ENCODE measurements at regions not wholly inside any gene's neighbourhood (a gene's known extent, or its start where the extent isn't known, plus 50 kb on each side); places are given as distances from the start of the nearest gene placed in this dataset.
A peak's percentile ranks its signal among the peaks of the same experiment; 100 is the strongest.
"Not testable (repeated sequence)": the region's sequence is repeated elsewhere in the genome, so short reads cannot be mapped to it uniquely, and the experiment has no call there.

GRCh38 chr12:31815096-31815495 is 86.3 kb upstream of the AMN1 start:
- TF ChIP-seq, protein P1, sequence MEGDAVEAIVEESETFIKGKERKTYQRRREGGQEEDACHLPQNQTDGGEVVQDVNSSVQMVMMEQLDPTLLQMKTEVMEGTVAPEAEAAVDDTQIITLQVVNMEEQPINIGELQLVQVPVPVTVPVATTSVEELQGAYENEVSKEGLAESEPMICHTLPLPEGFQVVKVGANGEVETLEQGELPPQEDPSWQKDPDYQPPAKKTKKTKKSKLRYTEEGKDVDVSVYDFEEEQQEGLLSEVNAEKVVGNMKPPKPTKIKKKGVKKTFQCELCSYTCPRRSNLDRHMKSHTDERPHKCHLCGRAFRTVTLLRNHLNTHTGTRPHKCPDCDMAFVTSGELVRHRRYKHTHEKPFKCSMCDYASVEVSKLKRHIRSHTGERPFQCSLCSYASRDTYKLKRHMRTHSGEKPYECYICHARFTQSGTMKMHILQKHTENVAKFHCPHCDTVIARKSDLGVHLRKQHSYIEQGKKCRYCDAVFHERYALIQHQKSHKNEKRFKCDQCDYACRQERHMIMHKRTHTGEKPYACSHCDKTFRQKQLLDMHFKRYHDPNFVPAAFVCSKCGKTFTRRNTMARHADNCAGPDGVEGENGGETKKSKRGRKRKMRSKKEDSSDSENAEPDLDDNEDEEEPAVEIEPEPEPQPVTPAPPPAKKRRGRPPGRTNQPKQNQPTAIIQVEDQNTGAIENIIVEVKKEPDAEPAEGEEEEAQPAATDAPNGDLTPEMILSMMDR (IDR thresholded peaks at IDR 0.05; ENCODE audit: insufficient read depth, low read length, poor library complexity, severe bottlenecking) = no peak
- DNase-seq (ENCODE audit: extremely low read depth, insufficient read length) = no peak
- H3K36me3 ChIP-seq (ENCODE audit: control insufficient read depth, insufficient read depth, low read length) = no peaks in the 10 kb centered on the region
- no peaks in the 10 kb centered on the region for H3K27me3 ChIP-seq (replicated peaks; ENCODE audit: control insufficient read depth, insufficient read depth, low read length)
- no peak overlapping the region for H3K4me3 ChIP-seq (replicated peaks; ENCODE audit: low read depth, low read length)

DNA sequence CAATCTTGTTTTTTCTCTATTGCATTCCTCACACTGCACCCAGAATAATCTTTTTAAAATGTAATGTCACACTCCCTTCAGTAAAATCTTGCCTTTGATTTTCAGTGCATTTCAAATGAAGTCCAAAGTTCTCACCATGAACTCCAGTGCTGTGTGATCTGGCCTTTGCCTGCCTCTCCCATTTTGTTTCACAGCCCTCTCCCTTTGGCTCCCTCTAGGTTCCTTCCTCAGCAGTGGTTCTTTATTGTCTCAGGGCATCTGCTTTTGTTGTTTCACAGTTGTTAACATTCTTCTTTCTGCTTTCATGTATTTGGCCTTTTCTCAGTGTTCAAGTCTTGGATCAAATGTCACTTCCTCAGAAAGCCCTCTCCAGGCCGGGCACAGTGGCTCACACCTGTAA is 84.5 kb upstream of the AMN1 start:
- no peak overlapping the region for H3K4me3 ChIP-seq (replicated peaks; ENCODE audit: low read depth, low read length)
- no peak for DNase-seq (ENCODE audit: extremely low read depth, insufficient read length)
- H3K27me3 ChIP-seq (replicated peaks; ENCODE audit: control insufficient read depth, insufficient read depth, low read length) = no peaks in the 10 kb centered on the region
- TF ChIP-seq, protein P1 (IDR thresholded peaks at IDR 0.05; ENCODE audit: insufficient read depth, low read length, poor library complexity, severe bottlenecking) = peak; percentile 20
- no peaks in the 10 kb centered on the region for H3K36me3 ChIP-seq (ENCODE audit: control insufficient read depth, insufficient read depth, low read length)

GRCh38 chr12:31807773-31808097 is 78.9 kb upstream of the AMN1 start:
- no peaks in the 10 kb centered on the region for H3K36me3 ChIP-seq (ENCODE audit: control insufficient read depth, insufficient read depth, low read length)
- TF ChIP-seq, protein P1 (IDR thresholded peaks at IDR 0.05; ENCODE audit: insufficient read depth, low read length, poor library complexity, severe bottlenecking) = no peak
- no peak overlapping the region for H3K4me3 ChIP-seq (replicated peaks; ENCODE audit: low read depth, low read length)
- peak; percentile 44 for DNase-seq (ENCODE audit: extremely low read depth, insufficient read length)
- no peaks in the 10 kb centered on the region for H3K27me3 ChIP-seq (replicated peaks; ENCODE audit: control insufficient read depth, insufficient read depth, low read length)

DNA sequence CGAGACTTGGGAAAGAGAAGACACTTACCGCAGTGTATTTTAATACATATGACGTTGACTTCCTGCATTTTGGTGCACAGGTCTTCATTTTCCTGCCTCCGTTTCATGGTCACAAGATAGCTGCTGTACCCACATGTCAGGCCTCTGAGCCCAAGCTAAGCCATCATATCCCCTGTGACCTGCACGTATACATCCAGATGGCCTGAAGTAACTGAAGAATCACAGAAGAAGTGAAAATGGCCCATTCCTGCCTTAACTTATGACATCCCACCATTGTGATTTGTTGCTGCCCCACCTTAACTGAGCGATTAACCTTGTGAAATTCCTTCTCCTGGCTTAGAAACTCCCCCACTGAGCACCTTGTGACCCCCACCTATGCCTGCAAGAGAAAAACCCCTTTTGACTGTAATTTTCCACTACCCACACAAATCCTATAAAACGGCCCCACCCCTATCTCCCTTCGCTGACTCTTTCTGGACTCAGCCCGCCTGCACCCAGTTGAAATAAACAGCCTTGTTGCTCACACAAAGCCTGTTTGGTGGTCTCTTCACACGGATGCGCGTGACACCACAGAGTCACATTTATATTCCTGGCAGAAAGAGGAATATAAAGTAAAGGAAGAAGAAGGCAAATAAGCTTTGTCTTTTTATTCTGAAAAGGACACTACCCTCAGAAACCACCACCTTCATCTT is 78.4 kb upstream of the AMN1 start:
- H3K4me3 ChIP-seq (replicated peaks; ENCODE audit: low read depth, low read length); H3K36me3 ChIP-seq (ENCODE audit: control insufficient read depth, insufficient read depth, low read length); H3K27me3 ChIP-seq (replicated peaks; ENCODE audit: control insufficient read depth, insufficient read depth, low read length): not testable (repeated sequence)
- DNase-seq (ENCODE audit: extremely low read depth, insufficient read length) = peak; percentile 44

DNA sequence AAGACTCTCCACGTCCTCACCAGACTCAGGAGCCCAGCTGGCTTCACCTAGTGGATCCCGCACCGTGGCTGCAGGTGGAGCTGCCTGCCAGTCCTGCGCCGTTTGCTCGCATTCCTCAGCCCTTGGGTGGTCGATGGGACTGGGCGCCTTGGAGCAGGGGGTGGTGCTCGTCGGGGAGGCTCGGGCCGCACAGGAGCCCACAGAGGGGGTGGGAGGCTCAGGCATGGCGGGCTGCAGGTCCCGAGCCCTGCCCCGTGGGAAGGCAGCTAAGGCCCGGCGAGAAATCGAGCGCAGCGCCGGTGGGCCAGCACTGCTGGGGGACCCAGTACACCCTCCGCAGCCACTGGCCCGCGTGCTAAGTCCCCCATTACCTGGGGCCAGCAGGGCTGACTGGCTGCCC is 76.9 kb upstream of the AMN1 start:
- H3K27me3 ChIP-seq (replicated peaks; ENCODE audit: control insufficient read depth, insufficient read depth, low read length); H3K4me3 ChIP-seq (replicated peaks; ENCODE audit: low read depth, low read length); H3K36me3 ChIP-seq (ENCODE audit: control insufficient read depth, insufficient read depth, low read length); DNase-seq (ENCODE audit: extremely low read depth, insufficient read length): not testable (repeated sequence)

- H3K4me3 ChIP-seq (replicated peaks; ENCODE audit: low read depth, low read length); DNase-seq (ENCODE audit: extremely low read depth, insufficient read length); H3K27me3 ChIP-seq (replicated peaks; ENCODE audit: control insufficient read depth, insufficient read depth, low read length); H3K36me3 ChIP-seq (ENCODE audit: control insufficient read depth, insufficient read depth, low read length): not testable (repeated sequence)
Observed at GRCh38 chr12:31804707-31805106, 75.9 kb upstream of the AMN1 start.

GRCh38 chr12:31804185-31804504 is 75.3 kb upstream of the AMN1 start:
- TF ChIP-seq, protein P1 (IDR thresholded peaks at IDR 0.05; ENCODE audit: insufficient read depth, low read length, poor library complexity, severe bottlenecking) = no peak
- Histone ChIP-seq H3K4me3 (replicated peaks; ENCODE audit: low read depth, low read length) (peak overlapping the region; percentile 14), H3K36me3 (ENCODE audit: control insufficient read depth, insufficient read depth, low read length) (no peaks in the 10 kb centered on the region), H3K27me3 (replicated peaks; ENCODE audit: control insufficient read depth, insufficient read depth, low read length) (no peaks in the 10 kb centered on the region)
- DNase-seq (ENCODE audit: extremely low read depth, insufficient read length) = peak; percentile 51

Data from GM06990 (cell line).